ENCODE measurements at regions not wholly inside any gene's neighbourhood (a gene's known extent, or its start where the extent isn't known, plus 50 kb on each side); places are given as distances from the start of the nearest gene placed in this dataset.

- H3K36me3 ChIP-seq, result no peaks in the 10 kb centered on the region
- no peaks in the 10 kb centered on the region for H3K9me3 ChIP-seq
- intact Hi-C loops (cut with DNase I), result no loop called here
- H3K4me1 ChIP-seq, result no peaks in the 10 kb centered on the region
- no peak overlapping the region for H3K27ac ChIP-seq
- ATAC-seq, result no peak
- TF ChIP-seq CTCF (IDR thresholded peaks at IDR 0.05), result no peak
- H3K27me3 ChIP-seq, result peaks cover 0 to 22% of the 10 kb centered on the region in 2 donors
- DNase-seq, result no peak
- no peak overlapping the region for H3K4me3 ChIP-seq
Observed at GRCh38 chr1:36636206-36636605, 153.5 kb upstream of the CSF3R start.

- intact Hi-C loops (cut with DNase I), result no loop called here
- peaks cover 0 to 22% of the 10 kb centered on the region in 2 donors for H3K27me3 ChIP-seq
- no peak for TF ChIP-seq CTCF (IDR thresholded peaks at IDR 0.05)
- no peak overlapping the region for H3K4me3 ChIP-seq
- no peak overlapping the region for H3K27ac ChIP-seq
- no peak for ATAC-seq
- no peaks in the 10 kb centered on the region for H3K36me3 ChIP-seq
- H3K4me1 ChIP-seq, result no peaks in the 10 kb centered on the region
- DNase-seq, result no peak
- no peaks in the 10 kb centered on the region for H3K9me3 ChIP-seq
Observed at GRCh38 chr1:36635284-36635683, 152.6 kb upstream of the CSF3R start.

- Histone ChIP-seq H3K9me3 (no peaks in the 10 kb centered on the region), H3K27ac (no peak overlapping the region), H3K36me3 (no peaks in the 10 kb centered on the region), H3K4me1 (no peaks in the 10 kb centered on the region), H3K4me3 (no peak overlapping the region), H3K27me3 (peaks cover 0 to 43% of the 10 kb centered on the region in 2 donors)
- intact Hi-C loops (cut with DNase I), result no loop called here
- DNase-seq (no peak), ATAC-seq (no peak)
- TF ChIP-seq CTCF (IDR thresholded peaks at IDR 0.05), result no peak
Observed at GRCh38 chr1:36628804-36629203, 146.1 kb upstream of the CSF3R start.

GRCh38 chr1:36626435-36626834 lies 143.7 kb upstream of the CSF3R start:
- H3K9me3 ChIP-seq, result no peaks in the 10 kb centered on the region
- no peak for ATAC-seq
- intact Hi-C loops (cut with DNase I), result no loop called here
- H3K27ac ChIP-seq, result no peak overlapping the region
- DNase-seq, result no peak
- peaks cover 0 to 56% of the 10 kb centered on the region in 2 donors for H3K27me3 ChIP-seq
- TF ChIP-seq CTCF (IDR thresholded peaks at IDR 0.05), result no peak
- H3K36me3 ChIP-seq, result no peaks in the 10 kb centered on the region
- no peaks in the 10 kb centered on the region for H3K4me1 ChIP-seq
- H3K4me3 ChIP-seq, result no peak overlapping the region

GRCh38 chr1:36625935-36626310 lies 143.2 kb upstream of the CSF3R start:
- no peak for ATAC-seq
- Histone ChIP-seq H3K9me3 (peaks cover 0 to 4% of the 10 kb centered on the region in 2 donors), H3K27ac (no peak overlapping the region), H3K36me3 (no peaks in the 10 kb centered on the region), H3K4me3 (no peak overlapping the region), H3K27me3 (peaks cover 0 to 56% of the 10 kb centered on the region in 2 donors), H3K4me1 (no peaks in the 10 kb centered on the region)
- DNase-seq, result no peak
- intact Hi-C loops (cut with DNase I), result no loop called here
- no peak for TF ChIP-seq CTCF (IDR thresholded peaks at IDR 0.05)

All from left lung (tissue), 4 donors.